Limb (tissue), 2 donors: ENCODE measurements at regions not wholly inside any gene's neighbourhood (a gene's known extent, or its start where the extent isn't known, plus 50 kb on each side); places are given as distances from the start of the nearest gene placed in this dataset.

ENCODE experiments used
- DNase-seq, 2 donors: peaks; one replicate each; pipeline ENCODE4 v3.0.0-alpha.2; 2016; ENCODE audit errors: extremely low spot score in 2 of 2

GRCh38 chr18:77657651-77658298 is 408.1 kb downstream of the GALR1 start:
- DNase-seq: no peak

DNA sequence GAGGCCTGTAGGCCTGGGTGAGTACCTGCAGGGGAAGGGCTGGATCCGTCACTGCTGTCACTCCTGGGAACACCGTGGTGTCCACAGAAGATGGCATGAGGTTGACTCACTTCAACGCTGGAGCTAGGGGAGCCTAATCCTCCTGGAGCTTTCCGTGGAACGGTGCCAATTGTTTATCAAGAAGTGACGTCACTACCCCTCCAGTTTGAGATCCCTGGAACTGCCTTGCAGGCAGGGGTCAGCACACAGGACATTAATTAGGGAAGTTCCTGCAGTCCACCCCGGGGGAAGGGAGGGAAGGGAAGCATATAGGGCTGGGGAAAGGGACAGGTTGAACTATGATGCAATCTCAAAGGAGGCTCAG is 408.6 kb downstream of the GALR1 start:
- no peak for DNase-seq

GRCh38 chr18:77658751-77659448 is 409.3 kb downstream of the GALR1 start:
- DNase-seq: no peak

GRCh38 chr18:77666613-77667012 is 417.0 kb downstream of the GALR1 start:
- no peak for DNase-seq

GRCh38 chr18:77668219-77668618 is 418.6 kb downstream of the GALR1 start:
- DNase-seq: no peak

GRCh38 chr18:77669331-77669730 is 419.7 kb downstream of the GALR1 start:
- no peak for DNase-seq

DNA sequence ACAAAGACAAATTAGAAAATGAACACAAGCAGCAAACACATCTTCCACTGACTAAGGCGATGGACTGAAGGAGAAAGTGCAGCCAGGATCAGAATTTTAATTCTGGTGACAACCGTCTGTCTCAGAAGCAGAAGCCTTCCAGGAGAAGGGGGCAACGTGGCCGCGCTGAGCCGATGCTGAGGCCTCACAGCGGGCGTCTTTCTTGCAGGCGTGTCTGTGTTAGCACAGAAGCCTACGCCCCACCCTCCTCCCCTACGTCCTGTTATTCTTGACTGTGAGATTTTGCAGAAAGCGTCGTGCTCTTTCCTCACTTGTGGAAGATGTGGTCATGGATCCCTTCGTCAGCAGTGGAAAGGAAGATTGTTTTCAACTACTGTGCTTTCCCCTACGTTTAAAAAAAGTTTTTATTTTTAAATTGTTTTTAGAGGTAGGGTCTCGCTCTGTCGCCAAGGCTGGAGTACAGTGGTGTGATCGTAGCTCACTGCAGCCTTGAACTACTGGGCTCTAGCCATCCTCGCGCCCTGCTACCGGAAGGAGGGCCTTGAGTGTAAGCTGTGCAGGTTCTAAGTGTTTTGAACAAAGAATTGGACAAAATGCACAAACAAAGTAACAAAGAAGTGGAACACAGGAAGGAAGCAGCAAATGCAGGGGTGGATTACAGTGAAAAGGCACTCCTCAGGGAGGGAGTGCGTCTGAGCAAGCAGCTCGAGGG is 422.0 kb downstream of the GALR1 start:
- no peak for DNase-seq

GRCh38 chr18:77676910-77677309 is 427.3 kb downstream of the GALR1 start:
- no peak for DNase-seq

DNA sequence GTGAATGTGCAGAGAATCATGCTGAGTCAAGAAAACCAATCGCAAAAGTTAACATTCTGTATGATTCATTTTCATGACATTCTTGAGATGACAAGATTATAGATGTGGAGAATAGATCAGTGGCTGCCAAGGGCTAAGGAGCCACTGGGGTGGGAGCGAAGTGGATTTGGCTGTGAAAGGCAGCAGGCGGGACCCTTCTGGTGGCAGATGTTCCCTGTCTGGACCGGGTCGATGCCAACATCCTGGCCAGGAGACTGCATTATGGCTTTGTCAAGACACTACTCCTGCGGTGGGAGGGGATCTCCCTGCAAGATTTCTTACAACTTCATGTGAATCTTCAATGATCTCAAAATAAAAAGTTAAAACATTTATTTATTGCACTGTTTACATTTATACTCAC is 427.9 kb downstream of the GALR1 start:
- DNase-seq: no peak

DNA sequence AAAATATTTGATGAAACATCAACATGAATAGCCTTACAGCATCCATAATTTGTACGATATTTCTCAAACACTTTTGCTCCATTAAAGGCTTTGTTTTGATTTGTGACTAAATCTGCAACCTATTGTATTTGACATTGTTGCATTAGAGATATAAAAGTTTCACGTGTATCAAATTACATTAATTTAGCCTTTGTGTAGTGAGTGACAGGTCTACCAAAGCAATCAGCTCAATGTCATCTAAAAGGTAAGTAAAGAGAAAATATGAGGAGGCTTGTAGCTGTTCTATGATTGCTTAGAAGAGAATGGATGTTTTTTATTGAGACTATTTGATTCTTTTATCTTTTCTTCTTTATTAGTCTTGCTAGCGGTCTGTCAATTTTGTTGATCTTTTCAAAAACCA is 430.2 kb downstream of the GALR1 start:
- no peak for DNase-seq

DNA sequence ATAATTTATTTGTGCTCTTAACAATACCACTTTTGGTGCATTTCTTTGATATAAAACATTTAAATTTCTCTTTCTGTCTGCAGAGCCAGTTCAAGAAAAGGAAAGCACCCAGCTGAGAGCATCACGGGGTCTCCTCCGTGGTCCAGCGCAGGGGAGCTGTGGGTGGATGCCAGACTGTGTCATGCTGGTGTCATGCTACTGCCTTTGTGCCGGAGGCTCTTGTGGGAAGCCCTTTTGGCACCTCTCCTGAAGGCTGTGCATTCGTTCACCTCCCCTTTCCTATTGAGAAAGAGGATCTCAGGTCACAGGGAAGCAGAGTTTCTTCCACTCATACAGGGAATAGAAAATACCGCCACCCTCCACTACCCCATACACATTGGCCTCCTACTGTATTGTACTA is 450.4 kb downstream of the GALR1 start:
- no peak for DNase-seq

DNA sequence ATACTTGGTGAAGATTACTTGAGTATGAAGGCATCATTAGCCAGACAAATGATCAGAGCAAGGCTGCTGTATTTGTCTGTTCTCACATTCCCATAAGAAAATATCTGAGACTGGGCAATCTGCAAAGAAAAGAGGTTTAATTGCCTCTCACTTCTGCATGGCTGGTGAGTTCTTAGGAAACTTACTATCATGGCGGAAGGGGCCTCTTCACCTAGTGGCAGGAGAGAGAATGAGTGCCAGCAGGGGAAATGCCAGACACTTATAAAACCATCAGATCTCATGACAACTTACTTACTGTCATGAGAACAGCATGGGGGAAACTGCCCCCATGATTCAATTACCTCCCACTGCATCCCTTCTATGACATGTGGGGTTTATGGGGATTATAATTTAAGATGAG is 452.3 kb downstream of the GALR1 start:
- no peak for DNase-seq

DNA sequence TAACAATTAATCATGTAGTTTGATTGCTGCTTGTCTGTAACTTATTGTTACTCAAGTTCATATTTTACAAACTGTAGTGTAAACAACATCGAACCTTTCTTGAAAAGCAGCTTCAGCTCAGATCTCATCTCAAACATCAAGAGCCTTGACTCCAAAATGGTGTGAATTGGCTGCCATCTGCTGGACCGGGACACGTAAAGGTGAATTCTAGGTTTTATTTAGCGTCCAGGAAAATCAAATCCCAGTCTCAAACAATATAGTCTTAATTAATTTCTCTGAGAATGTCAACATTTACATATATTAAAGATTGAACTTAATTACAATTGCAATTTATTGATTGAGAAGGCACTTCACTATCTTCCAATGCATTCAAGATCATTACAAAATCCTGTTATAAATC is 453.0 kb downstream of the GALR1 start:
- DNase-seq: peak; percentile 18 to 51

DNA sequence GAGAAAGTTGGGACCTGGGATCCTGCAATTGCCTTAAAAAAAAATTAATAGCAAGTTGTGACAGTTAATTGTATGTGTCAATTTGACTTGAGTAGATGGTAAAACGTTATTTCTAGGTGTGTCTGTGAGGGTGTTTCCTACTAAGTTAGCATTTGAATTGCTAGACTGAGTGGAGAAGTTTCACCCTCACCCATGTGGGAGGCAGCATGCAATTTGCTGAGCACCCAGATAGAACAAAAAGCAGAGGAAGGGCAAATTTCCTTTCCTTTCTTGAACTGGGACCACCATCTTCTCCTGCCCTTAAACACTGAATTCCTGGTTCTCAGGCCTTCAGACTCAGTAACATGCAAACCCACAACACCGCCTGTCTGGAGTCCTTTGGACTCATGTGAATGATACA is 455.7 kb downstream of the GALR1 start:
- no peak for DNase-seq

- no peak for DNase-seq
Observed at GRCh38 chr18:77708826-77709506, 459.3 kb downstream of the GALR1 start.

DNA sequence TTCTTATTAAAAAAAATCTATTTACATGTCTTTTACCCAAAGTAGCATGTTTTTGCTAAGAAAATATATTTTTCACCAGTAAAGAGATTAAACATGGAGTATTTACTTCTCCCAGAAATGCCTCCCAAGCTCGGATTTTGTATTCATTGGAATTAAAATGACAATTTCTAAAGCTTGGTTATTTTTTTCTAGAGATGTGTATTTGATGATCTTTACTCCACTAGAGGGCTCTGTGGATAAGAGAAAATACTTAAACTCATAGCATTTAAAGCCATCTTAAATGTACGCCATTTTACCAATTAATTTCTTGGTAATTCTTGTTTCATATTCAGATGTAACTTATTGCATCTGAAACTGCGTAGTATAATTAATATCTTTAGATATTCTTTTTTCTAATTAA is 461.4 kb downstream of the GALR1 start:
- DNase-seq: peak in 1 of 2 donors; percentile 10

- DNase-seq: no peak
Observed at GRCh38 chr18:77714716-77715115, 465.1 kb downstream of the GALR1 start.

- DNase-seq: no peak
Observed at GRCh38 chr18:77716282-77716681, 466.6 kb downstream of the GALR1 start.

DNA sequence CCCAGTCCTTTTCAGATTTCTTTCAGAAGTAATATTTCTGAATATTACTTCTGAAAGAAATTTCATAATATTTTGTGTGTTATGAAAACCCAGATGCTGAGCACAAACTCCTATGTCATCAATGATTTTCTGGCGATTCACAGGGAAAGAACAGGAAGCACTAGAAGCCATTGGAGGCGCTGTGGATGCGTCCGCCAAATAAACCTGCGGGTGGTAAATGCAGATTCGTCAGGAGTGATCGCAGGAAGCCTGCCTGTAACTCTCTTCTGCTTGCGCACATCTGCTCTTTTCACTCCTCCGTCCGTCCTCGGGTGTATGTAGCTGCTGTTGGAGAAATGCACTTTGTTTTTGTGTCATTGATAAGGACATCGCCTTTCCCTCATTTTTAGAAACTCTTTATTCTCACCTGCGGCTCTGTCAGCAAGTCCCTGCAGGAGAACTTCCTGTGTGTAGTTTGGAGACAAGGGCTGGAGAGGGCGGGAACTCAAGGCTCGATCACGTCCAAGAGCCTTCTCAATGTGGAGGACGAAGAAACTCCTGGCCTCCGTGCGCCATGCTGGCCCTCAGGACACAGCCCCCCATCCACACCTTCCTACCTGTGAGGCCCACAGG is 483.8 kb downstream of the GALR1 start:
- no peak for DNase-seq

- DNase-seq: no peak
Observed at GRCh38 chr18:77736842-77737241, 487.2 kb downstream of the GALR1 start.

DNA sequence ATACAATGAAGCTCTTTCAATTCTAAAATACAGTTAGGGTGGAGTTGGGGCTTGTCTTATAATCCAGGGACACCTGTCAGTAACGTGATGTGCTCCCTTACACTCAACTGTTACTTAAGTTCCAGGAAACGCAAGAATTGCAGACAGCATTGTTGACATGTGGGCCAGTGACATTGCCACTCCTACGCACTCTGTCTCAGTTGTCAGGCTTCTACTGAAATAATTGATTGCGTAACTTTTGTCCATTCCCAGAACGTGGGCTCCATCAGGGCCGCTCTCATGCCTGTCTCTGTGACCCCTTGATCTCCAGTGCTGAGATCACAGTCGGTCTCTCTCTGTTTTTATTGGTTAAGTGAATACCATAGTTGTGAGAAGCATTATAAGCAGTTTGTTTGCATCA is 487.8 kb downstream of the GALR1 start:
- no peak for DNase-seq

GRCh38 chr18:77749089-77749488 is 499.4 kb downstream of the GALR1 start:
- DNase-seq: peak; percentile 56 to 73
